Hepatocyte (in vitro differentiated cells): ENCODE measurements at regions not wholly inside any gene's neighbourhood (a gene's known extent, or its start where the extent isn't known, plus 50 kb on each side); places are given as distances from the start of the nearest gene placed in this dataset.

Experiments used
- DNase-seq: peaks from one replicate; pipeline ENCODE4 v3.0.0-alpha.2; 2016; ENCODE audit warnings: low spot score
- H2AFZ ChIP-seq: fragments of 200-600 bp; sonication (generic); 2 replicates; pipeline ENCODE4 v1.6.0; 2016; ENCODE audit warnings: antibody characterized with exemption, mild to moderate bottlenecking
- H3K27ac ChIP-seq: fragments of 200-600 bp; sonication (generic); 2 replicates; pipeline ENCODE4 v1.5.1; 2016; ENCODE audit warnings: mild to moderate bottlenecking
- H3K27me3 ChIP-seq: fragments of 200-600 bp; sonication (generic); 2 replicates; pipeline ENCODE4 v1.6.1; 2016
- H3K36me3 ChIP-seq: fragments of 200-600 bp; sonication (generic); replicated peaks from 2 replicates; pipeline ENCODE4 v1.5.1; 2016; ENCODE audit warnings: low read depth; ENCODE audit not compliant: insufficient read depth
- H3K4me1 ChIP-seq: fragments of 200-600 bp; sonication (generic); 2 replicates; pipeline ENCODE4 v1.5.1; 2016; ENCODE audit warnings: mild to moderate bottlenecking, moderate library complexity; ENCODE audit not compliant: insufficient read depth
- H3K4me2 ChIP-seq: fragments of 200-600 bp; sonication (generic); 2 replicates; pipeline ENCODE4 v1.6.0; 2016
- H3K4me3 ChIP-seq: fragments of 200-600 bp; sonication (generic); 2 replicates; pipeline ENCODE4 v1.5.1; 2016; ENCODE audit warnings: mild to moderate bottlenecking
- H3K79me2 ChIP-seq: fragments of 200-600 bp; sonication (generic); 2 replicates; pipeline ENCODE4 v1.6.0; 2017; ENCODE audit warnings: mild to moderate bottlenecking
- H3K9me2 ChIP-seq: fragments of 200-600 bp; sonication (generic); replicated peaks from 2 replicates; pipeline ENCODE4 v1.6.0; 2017; ENCODE audit warnings: mild to moderate bottlenecking; ENCODE audit not compliant: insufficient read depth
- H3K9me3 ChIP-seq: fragments of 200-600 bp; sonication (generic); 2 replicates; pipeline ENCODE4 v1.5.1; 2016; ENCODE audit warnings: low read depth, mild to moderate bottlenecking
- H4K20me1 ChIP-seq: fragments of 200-600 bp; sonication (generic); 2 replicates; pipeline ENCODE4 v1.6.0; 2016; ENCODE audit warnings: mild to moderate bottlenecking; ENCODE audit not compliant: insufficient read depth, poor library complexity, severe bottlenecking
- EZH2 ChIP-seq: fragments of 200-600 bp; sonication (generic); IDR thresholded peaks from 2 replicates; pipeline ENCODE4 v1.6.1; 2016; ENCODE audit warnings: antibody characterized with exemption, mild to moderate bottlenecking, borderline replicate concordance
- EZH2phosphoT487 ChIP-seq: fragments of 200-600 bp; sonication (generic); IDR thresholded peaks from one replicate; pipeline ENCODE4 v1.6.1; 2018; ENCODE audit warnings: antibody characterized with exemption, mild to moderate bottlenecking, low read depth, moderate library complexity; ENCODE audit not compliant: unreplicated experiment, severe bottlenecking
- WGBS: methylation state at CpG from one replicate; pipeline ENCODE4 v1.1.6; 2016; ENCODE audit warnings: low lambda C conversion rate; ENCODE audit errors: missing lambda C conversion rate; 5-methylcytosine and 5-hydroxymethylcytosine counted together
- TF ChIP-seq, protein P1 (sequence below): fragments of 200-600 bp; sonication (generic); IDR thresholded peaks from 2 replicates; pipeline ENCODE4 v1.5.1; 2016; ENCODE audit warnings: antibody characterized with exemption, mild to moderate bottlenecking; ENCODE audit not compliant: poor library complexity

GRCh38 chr6:27811451-27811772, 100.8 kb downstream of the OR2B2 start:
- Histone ChIP-seq H2AFZ (no peak overlapping the region), H3K4me3 (peak overlapping the region; percentile 46), H3K27me3 (no peaks in the 10 kb centered on the region), H3K4me1 (peaks cover 12% of the 10 kb centered on the region), H3K4me2 (peak overlapping the region; percentile 80), H3K36me3 (no peaks in the 10 kb centered on the region), H3K9me2 (no peaks in the 10 kb centered on the region), H3K27ac (peak overlapping the region; percentile 92), H3K9me3 (no peaks in the 10 kb centered on the region), H3K79me2 (peaks cover 30% of the 10 kb centered on the region), H4K20me1 (no peaks in the 10 kb centered on the region)
- TF ChIP-seq EZH2 (no peak), EZH2phosphoT487 (no peak)
- TF ChIP-seq, protein P1, sequence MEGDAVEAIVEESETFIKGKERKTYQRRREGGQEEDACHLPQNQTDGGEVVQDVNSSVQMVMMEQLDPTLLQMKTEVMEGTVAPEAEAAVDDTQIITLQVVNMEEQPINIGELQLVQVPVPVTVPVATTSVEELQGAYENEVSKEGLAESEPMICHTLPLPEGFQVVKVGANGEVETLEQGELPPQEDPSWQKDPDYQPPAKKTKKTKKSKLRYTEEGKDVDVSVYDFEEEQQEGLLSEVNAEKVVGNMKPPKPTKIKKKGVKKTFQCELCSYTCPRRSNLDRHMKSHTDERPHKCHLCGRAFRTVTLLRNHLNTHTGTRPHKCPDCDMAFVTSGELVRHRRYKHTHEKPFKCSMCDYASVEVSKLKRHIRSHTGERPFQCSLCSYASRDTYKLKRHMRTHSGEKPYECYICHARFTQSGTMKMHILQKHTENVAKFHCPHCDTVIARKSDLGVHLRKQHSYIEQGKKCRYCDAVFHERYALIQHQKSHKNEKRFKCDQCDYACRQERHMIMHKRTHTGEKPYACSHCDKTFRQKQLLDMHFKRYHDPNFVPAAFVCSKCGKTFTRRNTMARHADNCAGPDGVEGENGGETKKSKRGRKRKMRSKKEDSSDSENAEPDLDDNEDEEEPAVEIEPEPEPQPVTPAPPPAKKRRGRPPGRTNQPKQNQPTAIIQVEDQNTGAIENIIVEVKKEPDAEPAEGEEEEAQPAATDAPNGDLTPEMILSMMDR: no peak
- no peak for DNase-seq

DNA sequence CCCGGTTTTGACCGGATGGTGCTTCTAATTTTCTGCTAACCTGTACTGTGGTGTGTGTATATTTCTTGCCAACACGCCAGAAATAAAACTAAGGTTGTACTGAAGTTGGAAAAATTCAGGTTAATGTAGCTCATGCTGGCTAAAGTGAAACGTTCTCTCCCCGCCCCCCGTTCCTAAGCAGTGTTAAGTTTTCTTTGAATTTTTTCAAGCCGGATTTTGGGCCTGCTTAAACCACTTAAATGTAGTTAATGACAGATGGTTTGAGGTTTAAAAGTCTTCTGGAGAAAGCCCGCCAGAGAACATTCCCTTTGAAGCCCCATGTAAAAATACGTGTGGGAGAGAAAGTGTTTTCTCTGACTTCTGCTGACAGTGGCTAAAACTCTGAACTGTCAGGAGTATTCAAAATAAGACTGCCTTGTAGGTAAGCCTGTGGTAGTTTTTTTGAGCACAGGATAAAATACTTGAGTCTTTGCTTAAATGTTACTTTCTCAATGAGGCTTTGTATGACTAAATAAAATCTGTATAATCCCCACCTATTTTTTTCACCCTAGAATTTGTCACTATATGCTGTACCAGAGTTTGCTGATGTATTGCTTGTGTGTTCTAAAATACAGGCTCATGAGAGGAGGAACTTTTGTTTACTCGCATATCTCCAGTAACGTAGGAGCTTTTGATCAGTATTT, 101.3 kb downstream of the OR2B2 start:
- Histone ChIP-seq H3K4me1 (peaks cover 12% of the 10 kb centered on the region), H3K36me3 (no peaks in the 10 kb centered on the region), H3K79me2 (peaks cover 30% of the 10 kb centered on the region), H3K9me2 (no peaks in the 10 kb centered on the region), H3K27me3 (no peaks in the 10 kb centered on the region), H3K4me2 (peak overlapping the region; percentile 80), H2AFZ (peak overlapping the region; percentile 46), H3K27ac (peak overlapping the region; percentile 92), H4K20me1 (no peaks in the 10 kb centered on the region), H3K4me3 (peak overlapping the region; percentile 46), H3K9me3 (no peaks in the 10 kb centered on the region)
- TF ChIP-seq, protein P1: no peak
- TF ChIP-seq EZH2phosphoT487 (no peak), EZH2 (no peak)
- no peak for DNase-seq
- WGBS: 9% methylated on average over 11 of the region's 11 CpGs

DNA sequence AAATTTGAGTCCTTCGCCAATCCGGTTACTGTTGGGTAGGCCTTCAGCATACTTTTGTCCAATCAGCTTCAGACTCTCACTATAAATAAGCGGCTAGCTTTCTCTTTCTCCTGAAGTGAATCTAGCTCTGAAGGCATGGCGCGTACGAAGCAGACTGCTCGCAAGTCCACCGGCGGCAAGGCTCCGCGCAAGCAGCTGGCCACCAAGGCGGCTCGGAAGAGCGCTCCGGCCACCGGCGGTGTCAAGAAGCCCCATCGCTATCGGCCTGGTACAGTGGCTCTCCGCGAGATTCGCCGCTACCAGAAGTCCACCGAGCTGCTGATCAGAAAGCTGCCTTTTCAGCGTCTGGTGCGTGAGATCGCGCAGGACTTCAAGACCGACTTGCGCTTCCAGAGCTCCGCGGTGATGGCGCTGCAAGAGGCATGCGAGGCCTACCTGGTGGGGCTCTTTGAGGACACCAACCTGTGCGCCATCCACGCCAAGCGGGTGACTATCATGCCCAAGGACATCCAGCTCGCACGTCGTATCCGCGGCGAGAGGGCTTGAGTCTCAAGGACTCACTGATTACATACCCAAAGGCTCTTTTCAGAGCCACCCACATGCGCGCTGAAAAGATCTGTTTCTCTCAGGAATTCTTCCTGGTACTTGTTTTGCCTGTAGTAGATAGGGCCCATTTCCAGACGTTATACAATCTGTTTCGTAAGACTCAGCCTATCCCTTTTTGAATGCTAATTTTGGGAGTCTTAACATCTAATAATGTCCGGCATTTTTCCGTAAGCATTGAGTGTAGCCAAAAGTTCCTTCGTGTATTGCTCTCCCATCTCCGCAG, 102.0 kb downstream of the OR2B2 start:
- WGBS: 1% methylated on average over 51 of the region's 51 CpGs
- peak; percentile 92 for DNase-seq
- peak overlapping the region; percentile 92 for H3K27ac ChIP-seq
- no peaks in the 10 kb centered on the region for H3K27me3 ChIP-seq
- TF ChIP-seq EZH2phosphoT487: no peak
- TF ChIP-seq, protein P1: peak; percentile 11
- H3K36me3 ChIP-seq: no peaks in the 10 kb centered on the region
- H3K4me1 ChIP-seq: peaks cover 12% of the 10 kb centered on the region
- H3K9me3 ChIP-seq: no peaks in the 10 kb centered on the region
- H3K79me2 ChIP-seq: peaks cover 30% of the 10 kb centered on the region
- peak overlapping the region; percentile 46 for H2AFZ ChIP-seq
- no peaks in the 10 kb centered on the region for H3K9me2 ChIP-seq
- H4K20me1 ChIP-seq: no peaks in the 10 kb centered on the region
- H3K4me2 ChIP-seq: peak overlapping the region; percentile 80
- peak overlapping the region; percentile 46 for H3K4me3 ChIP-seq
